GM18499 (cell line): ENCODE measurements at regions not wholly inside any gene's neighbourhood (a gene's known extent, or its start where the extent isn't known, plus 50 kb on each side); places are given as distances from the start of the nearest gene placed in this dataset.

Source experiments
- ATAC-seq: cut with Tn5 transposase; IDR thresholded peaks from one replicate; pipeline ENCODE4 v1.9.1; 2021; ENCODE audit warnings: moderate number of reproducible peaks; ENCODE audit not compliant: insufficient read depth, unreplicated experiment

DNA sequence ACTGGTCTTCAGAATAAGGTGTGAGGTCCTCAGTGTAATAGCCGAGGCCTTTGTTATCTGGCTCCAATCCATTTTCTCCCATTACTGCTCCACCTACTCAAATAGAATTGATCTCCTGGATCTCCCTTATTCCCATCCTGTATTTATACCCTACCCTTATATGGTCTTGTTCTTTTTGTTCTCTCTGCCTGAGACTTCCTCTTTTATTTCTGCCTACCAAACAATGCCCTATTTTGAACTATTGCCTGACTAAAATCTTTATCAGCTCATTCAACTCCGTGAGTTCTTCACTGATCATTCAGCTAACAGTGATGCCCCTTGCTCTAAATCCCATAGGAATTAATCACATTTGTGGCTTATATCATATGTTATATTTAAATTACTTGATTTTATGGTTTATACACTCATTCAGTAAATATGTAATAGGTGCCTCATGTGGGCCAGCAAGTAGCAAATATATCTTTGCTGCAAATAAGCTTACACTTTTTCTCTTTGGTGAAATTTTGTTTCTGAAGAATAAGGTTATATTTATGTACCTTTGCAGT, 417.5 kb upstream of the MEF2C start:
- no peak for ATAC-seq

DNA sequence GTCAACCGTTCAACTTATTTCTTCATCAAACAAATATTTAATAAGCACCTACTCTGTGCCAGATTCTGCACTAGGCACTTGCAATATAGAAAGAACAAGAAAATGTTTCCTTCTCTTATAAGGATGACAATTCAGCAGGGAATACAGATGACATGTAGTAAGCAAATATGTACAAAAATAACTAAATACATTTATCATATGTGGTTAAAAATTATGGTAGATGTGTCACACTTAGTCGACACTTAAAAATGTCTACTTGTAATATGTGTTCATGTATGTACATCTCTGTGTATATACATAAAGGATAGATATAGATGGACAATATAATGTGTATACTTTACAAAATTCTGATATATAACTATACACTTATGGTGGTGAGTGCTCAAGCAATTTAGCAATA, 417.0 kb upstream of the MEF2C start:
- ATAC-seq: no peak

DNA sequence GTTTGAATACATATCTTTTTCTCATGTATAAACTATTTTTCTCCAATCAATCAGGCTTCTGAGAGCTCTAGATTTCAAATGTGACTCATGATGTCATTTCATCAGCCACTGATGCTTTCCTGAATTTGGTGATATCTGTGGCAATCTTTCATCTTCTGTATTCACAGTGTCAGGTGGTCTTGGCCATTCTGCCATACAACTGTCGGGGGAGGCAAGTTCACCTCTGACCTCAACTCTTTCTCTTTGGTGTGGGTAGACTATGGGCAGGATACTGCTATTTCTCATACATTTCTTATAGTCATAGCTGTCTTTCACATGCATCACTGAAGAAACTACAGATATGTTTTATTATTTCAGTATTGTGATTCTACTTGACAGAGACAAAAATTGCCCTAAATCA, 414.1 kb upstream of the MEF2C start:
- no peak for ATAC-seq

GRCh38 chr5:89293810-89294209, 410.8 kb upstream of the MEF2C start:
- ATAC-seq: no peak

DNA sequence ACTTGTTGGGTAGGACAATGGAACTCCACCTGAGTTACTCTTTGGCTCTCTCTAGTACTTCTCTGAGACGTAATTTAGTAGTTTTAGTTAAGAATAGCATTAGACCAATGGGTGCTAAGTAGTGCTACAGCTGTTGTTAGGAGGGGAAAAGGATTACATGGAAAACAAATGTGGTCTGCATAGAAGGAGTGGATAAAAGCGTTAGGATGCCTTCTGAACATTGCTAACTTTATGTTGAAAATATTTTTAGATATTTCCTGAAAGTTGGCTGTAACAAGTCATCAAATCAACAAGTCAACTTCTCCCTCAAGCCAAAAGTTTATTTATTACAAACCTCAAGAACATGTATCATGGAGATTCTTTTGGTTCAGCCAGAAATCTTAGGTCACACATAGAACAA, 409.5 kb upstream of the MEF2C start:
- ATAC-seq: no peak

- no peak for ATAC-seq
Measured at GRCh38 chr5:89289604-89290003, 406.6 kb upstream of the MEF2C start.

DNA sequence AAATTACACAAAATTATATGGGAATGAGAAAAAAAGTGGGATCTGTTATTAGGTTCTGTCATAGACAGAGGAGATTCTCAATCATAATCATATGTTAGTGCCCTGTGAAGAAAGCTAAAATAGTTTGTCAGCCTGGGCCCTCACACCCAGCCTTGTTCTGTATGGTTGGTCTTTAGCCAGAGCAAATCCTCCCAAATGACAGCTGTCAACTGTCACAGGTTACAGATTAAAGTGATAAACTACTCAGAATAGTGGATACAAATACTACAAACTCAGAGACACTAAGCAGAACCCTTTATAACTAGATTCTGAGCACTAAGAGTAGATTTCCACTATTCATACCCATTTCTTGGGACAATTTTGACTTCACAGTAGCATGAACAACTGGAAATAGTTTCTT, 405.0 kb upstream of the MEF2C start:
- ATAC-seq: no peak

GRCh38 chr5:89286320-89286719, 403.3 kb upstream of the MEF2C start:
- ATAC-seq: no peak

DNA sequence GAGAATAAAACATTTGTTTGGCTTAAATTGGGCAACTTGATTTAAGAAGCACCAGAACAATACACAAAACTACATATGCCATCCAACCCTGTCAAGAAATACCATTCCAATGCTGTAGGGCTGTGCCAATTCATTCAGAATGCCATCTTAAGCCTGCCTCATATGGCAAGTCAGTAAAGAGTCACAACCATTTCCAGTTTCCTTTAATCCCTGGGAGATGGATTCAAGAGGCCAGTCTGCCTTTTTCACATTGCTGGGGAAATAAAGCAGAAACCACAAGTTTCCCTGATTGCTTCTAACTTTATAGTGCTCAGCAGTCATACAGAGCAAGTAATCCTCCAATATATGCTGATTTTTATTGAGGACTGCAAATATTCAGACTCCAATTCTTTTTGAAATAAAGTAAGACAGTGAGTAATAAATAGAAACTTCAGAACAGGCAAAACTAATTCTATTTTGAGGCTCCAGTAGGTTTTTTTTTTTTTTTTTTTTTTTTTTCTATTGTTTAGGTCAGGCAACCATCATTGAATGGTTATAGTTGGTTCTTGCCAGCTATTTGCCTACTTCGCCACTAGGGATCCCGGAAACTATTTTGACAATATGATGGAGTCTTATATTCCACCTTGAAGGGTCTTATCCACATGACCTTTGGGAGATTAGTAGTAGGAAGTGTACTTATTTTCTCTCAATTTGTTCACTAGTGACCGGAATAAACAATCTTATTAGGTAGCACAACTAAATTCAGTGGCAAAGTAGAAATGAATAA, 400.9 kb upstream of the MEF2C start:
- ATAC-seq: no peak

DNA sequence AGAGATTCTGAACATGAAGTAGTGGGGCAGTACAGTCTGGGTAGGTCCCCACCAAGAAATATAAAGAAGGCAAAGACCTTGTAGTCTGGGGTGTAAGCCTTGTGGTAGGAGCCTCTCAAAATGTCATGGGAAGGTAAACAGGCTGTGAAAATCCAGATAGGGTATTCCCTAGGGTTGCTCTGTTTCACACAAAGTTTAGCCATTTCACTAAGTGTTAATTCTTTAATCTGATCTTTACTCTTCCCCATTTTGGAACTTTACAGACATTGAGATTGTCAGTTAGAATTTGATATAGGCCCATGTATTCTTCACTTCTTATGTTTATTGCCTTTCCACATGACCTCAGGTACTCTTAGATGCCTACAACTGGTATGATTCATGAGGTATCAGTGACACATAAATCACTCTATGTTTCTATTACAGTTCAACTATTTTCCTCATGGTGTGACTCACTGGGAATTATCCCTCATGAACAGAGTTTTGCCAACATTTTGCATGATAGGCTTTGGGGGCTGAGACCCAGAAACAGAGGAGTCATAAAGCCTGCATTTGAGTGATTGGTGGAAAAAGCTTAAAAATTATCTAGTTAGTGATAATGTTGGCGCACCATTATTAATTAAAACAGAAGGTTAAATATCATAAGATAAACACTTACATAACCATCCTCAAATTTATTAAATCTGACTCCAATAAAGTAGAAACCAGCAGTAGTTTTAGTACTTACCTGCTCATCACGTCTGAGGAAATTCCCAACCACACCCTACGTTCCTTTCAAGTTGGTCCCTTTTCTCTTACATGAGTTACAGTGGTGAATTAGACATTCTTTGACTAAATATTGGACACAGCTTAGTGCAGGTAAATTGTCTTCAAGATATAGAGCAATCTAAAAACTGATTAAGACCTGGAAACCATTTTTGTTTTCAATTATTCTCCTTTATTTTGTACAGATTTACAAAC, 399.8 kb upstream of the MEF2C start:
- ATAC-seq: no peak

DNA sequence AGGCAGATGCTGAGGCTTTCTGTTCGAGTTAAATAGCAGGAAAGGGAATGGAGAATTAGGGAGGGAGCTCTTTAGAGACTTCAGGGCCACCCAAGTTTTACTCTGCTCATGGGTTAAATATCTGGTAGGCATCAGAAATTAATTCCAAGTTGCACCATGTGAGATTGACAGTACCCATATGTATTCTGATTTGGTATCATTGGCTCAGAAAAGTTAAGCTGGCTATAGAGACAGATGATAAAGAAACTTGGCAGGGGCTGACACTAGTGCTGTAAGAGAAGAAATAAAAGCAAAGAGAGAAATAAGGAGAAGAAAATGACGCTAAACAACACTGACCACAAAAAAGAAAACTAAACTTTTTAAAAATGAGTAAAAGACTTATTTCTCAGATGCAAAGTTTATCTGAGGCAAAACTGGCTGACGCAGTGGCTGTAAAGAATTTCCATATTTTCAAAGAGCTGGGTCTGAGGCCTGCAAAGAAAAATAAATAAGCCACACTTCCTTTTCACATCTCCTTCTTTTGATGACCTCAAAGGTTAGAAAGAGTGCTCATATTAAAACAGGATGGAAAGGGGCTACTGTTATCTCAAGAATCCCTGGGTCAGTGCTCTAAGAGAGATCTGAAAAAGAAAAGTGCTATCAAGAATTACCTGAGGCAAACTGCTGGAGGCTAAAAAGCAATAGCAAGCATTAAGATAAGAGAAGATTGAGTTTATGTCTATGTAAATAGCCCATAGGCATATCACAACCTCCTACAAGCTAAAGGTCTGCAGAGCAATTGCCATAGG, 399.0 kb upstream of the MEF2C start:
- ATAC-seq: no peak

DNA sequence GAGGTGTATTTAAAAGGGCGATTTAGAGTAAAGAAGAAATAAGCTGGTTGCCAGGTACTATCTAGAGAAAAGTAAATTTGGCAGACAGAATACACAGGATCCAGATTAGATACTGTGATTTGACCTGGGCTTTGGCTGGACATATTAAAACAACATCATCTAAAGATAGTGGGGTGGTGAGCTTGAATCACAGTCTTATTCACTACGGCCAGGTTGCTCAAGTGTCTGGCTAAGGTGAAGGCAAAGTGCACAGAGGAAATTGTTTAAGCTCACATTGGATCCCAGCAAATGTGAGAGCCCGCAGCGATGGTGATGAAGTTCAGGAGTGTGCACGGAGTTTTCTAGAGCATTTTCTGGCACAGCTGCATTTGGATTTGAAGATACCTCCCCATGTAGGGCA, 398.2 kb upstream of the MEF2C start:
- ATAC-seq: no peak

- ATAC-seq: no peak
Measured at GRCh38 chr5:89280103-89281037, 397.4 kb upstream of the MEF2C start.

DNA sequence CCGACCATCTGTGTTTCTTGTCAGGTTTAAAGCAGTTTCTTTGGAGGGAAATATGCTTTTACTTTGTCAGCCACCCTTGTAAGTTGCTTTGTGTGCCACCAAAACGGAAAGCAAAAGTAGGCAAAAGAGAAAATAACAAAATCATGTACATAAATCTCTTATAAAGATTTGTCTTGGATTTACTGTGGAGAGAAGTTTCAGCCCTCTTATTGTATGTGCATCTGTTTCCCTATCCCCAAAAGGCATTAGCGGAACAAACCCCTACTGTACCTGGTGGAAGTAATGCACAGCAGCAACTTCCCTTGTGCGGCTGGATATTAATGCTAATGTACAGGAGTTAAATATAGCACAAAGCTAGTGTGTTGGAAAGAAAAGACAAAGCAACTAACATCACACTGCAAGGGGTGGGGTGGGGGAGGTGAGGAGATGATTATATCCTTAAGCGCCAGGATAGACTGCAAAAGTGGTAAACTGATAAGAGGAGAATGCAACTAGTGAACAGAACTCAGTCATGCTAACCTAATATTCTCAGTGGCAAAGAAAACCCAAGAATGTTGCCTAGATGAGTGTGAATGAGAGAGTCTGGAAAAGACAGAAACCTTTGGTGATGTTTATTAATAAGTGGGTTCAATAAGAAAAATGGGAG, 396.5 kb upstream of the MEF2C start:
- no peak for ATAC-seq

DNA sequence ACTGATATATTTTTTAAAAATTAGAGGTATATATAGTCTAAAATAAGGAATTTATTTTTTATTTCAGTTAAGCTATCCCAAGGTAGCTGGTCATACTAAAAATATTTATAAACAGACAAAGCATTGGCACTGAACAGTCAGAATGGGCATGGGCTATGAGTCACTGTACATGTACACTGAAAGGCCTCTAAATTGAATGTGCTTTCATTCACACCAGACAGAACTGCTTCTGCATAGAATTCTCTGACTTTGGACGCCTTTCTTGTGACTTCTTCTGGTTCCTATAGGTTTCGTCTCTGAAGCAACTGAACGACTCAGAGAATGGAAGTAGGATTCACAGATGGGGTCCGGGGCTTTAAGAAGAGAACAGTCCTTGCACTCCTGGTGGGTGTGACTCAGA, 394.8 kb upstream of the MEF2C start:
- no peak for ATAC-seq

DNA sequence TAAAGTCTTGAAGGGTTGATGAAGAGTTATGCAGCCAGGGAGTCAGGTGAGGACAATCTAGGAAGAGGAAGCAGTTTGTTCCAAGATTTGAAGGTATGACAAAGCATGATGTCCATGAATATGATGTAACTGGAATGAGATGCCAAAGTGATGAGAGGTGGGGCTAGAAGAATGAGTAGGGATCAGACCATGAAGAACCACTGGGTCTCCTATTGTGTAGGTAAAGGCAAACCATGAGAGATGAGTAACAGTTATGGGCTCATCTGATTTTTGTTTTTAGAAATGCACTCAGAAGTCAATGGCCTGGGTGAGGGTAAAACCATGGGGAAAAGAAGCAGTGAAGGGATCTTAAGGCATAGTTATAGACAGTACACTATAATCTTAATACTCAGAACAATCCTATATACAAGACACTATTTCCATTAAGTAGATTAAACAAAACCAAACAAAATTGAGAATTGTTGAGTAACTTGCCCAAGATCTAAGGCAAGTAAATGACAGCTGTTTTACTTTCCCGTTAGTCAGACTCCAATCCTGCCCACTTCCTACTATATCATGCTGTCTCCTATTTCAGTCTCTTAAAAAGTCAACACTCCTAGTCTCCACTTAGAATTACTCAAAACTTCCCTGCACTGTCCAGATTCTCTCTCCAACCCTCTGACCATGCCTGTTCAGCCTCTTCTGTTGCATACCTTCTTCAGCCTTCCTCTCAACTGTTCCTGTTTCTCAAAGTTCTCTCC, 393.8 kb upstream of the MEF2C start:
- ATAC-seq: no peak

GRCh38 chr5:89275066-89275855, 392.3 kb upstream of the MEF2C start:
- no peak for ATAC-seq
